Astrocyte (in vitro differentiated cells and primary cell): ENCODE measurements at regions not wholly inside any gene's neighbourhood (a gene's known extent, or its start where the extent isn't known, plus 50 kb on each side); places are given as distances from the start of the nearest gene placed in this dataset.

Source experiments
- CTCF ChIP-seq: IDR thresholded peaks from 2 replicates; pipeline ENCODE4 v1.5.1; 2011; ENCODE audit warnings: low read depth, mild to moderate bottlenecking, inconsistent platforms, low read length, moderate library complexity; ENCODE audit not compliant: insufficient read depth
- EZH2 ChIP-seq: IDR thresholded peaks from 2 replicates; pipeline ENCODE4 v1.6.1; 2012; ENCODE audit warnings: mild to moderate bottlenecking, low read length, inconsistent platforms; ENCODE audit not compliant: insufficient read depth

GRCh38 chr12:107148107-107148506, 54.8 kb upstream of the CRY1 start:
- TF ChIP-seq CTCF (no peak), EZH2 (no peak)
